Mammary epithelial cell (primary cell): ENCODE measurements at regions not wholly inside any gene's neighbourhood (a gene's known extent, or its start where the extent isn't known, plus 50 kb on each side); places are given as distances from the start of the nearest gene placed in this dataset.

Source experiments
- CTCF ChIP-seq, 2 donors: IDR thresholded peaks in 1 of 2; conservative IDR thresholded peaks in 1 of 2; 2 replicates each; pipeline ENCODE4 v1.5.1; 2011 to 2012; ENCODE audit warnings: inconsistent platforms in 2 of 2, low read length in 2 of 2, mild to moderate bottlenecking in 2 of 2, control low read depth in 1 of 2, low read depth in 1 of 2; ENCODE audit not compliant: insufficient read depth in 1 of 2; ENCODE audit errors: extremely low read depth in 1 of 2
- EZH2 ChIP-seq: IDR thresholded peaks from 2 replicates; pipeline ENCODE4 v1.6.1; 2012; ENCODE audit warnings: low read length, inconsistent platforms, borderline replicate concordance

- TF ChIP-seq CTCF (conservative IDR thresholded peaks at IDR 0.05 in 1 of 2, IDR thresholded peaks at IDR 0.05 in 1 of 2; ENCODE audit: extremely low read depth in 1 of 2, insufficient read depth in 1 of 2, low read depth in 1 of 2, low read length in 2 of 2) (no peak), EZH2 (no peak)
These were observed 434.2 kb downstream of the ZNF521 start for GRCh38 chr18:24917767-24918166.
